Smooth muscle cell (in vitro differentiated cells): ENCODE measurements at regions not wholly inside any gene's neighbourhood (a gene's known extent, or its start where the extent isn't known, plus 50 kb on each side); places are given as distances from the start of the nearest gene placed in this dataset.

Experiments used
- DNase-seq: peaks from one replicate; lab custom pipeline; 2025; ENCODE audit not compliant: unreplicated experiment; lab: John Stamatoyannopoulos, UW
- H2AFZ ChIP-seq: fragments of 200-600 bp; sonication (generic); 2 replicates; pipeline ENCODE4 v1.6.0; 2016; ENCODE audit warnings: antibody characterized with exemption, low read depth, mild to moderate bottlenecking
- H3F3A ChIP-seq: fragments of 200-600 bp; sonication (generic); 2 replicates; pipeline ENCODE4 v1.6.0; 2017; ENCODE audit warnings: antibody characterized with exemption, low read depth
- H3K27ac ChIP-seq: fragments of 200-600 bp; sonication (generic); 2 replicates; pipeline ENCODE4 v1.5.1; 2016; ENCODE audit warnings: low read depth, mild to moderate bottlenecking
- H3K27me3 ChIP-seq: fragments of 200-600 bp; sonication (generic); 2 replicates; pipeline ENCODE4 v1.6.1; 2016; ENCODE audit warnings: low read depth, mild to moderate bottlenecking
- H3K36me3 ChIP-seq: fragments of 200-600 bp; sonication (generic); 2 replicates; pipeline ENCODE4 v1.5.1; 2016; ENCODE audit warnings: low read depth
- H3K4me1 ChIP-seq: fragments of 200-600 bp; sonication (generic); 2 replicates; pipeline ENCODE4 v1.5.1; 2016; ENCODE audit warnings: low read depth
- H3K4me2 ChIP-seq: fragments of 200-600 bp; sonication (generic); 2 replicates; pipeline ENCODE4 v1.6.0; 2016; ENCODE audit warnings: mild to moderate bottlenecking
- H3K4me3 ChIP-seq: fragments of 200-600 bp; sonication (generic); 2 replicates; pipeline ENCODE4 v1.5.1; 2016; ENCODE audit warnings: mild to moderate bottlenecking
- H3K79me2 ChIP-seq: fragments of 200-600 bp; sonication (generic); 2 replicates; pipeline ENCODE4 v1.6.0; 2016; ENCODE audit warnings: low read depth, mild to moderate bottlenecking
- H3K9ac ChIP-seq: fragments of 200-600 bp; sonication (generic); 2 replicates; pipeline ENCODE4 v1.6.0; 2016; ENCODE audit warnings: low read depth
- H3K9me3 ChIP-seq: fragments of 200-600 bp; sonication (generic); replicated peaks from 2 replicates; pipeline ENCODE4 v1.5.1; 2016; ENCODE audit warnings: low read depth
- H4K20me1 ChIP-seq: fragments of 200-600 bp; sonication (generic); 2 replicates; pipeline ENCODE4 v1.6.0; 2016; ENCODE audit warnings: low read depth
- CTCF ChIP-seq: fragments of 200-600 bp; sonication (generic); IDR thresholded peaks from 2 replicates; pipeline ENCODE4 v1.5.1; 2017; ENCODE audit warnings: borderline replicate concordance, mild to moderate bottlenecking, antibody characterized with exemption; ENCODE audit not compliant: insufficient read depth, poor library complexity, severe bottlenecking
- WGBS: methylation state at CpG from one replicate; pipeline ENCODE4 v1.1.7; 2016; ENCODE audit warnings: low lambda C conversion rate; 5-methylcytosine and 5-hydroxymethylcytosine counted together

DNA sequence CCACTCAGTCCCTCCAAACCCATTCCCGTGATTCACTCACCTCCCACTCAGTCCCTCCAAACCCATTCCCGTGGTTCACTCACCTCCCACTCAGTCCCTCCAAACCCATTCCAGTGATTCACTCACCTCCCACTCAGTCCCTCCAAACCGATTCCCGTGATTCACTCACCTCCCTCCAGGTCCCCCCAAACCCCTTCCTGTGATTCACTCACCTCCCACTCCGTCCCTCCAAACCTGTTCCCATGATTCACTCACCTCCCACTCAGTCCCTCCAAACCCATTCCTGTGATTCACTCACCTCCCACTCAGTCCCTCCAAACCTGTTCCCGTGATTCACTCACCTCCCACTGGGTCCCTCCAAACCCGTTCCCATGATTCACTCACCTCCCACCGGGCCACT, 639.6 kb downstream of the BRD1 start:
- WGBS: 78% methylated on average over 8 of the region's 8 CpGs
- H3K4me2 ChIP-seq: no peak overlapping the region
- H3K4me1 ChIP-seq: no peaks in the 10 kb centered on the region
- H3K4me3 ChIP-seq: no peak overlapping the region
- no peak overlapping the region for H3K27ac ChIP-seq
- no peaks in the 10 kb centered on the region for H4K20me1 ChIP-seq
- peaks cover 3% of the 10 kb centered on the region for H3F3A ChIP-seq
- H2AFZ ChIP-seq: no peak overlapping the region
- no peak overlapping the region for H3K9ac ChIP-seq
- H3K36me3 ChIP-seq: no peaks in the 10 kb centered on the region
- TF ChIP-seq CTCF: no peak
- no peaks in the 10 kb centered on the region for H3K27me3 ChIP-seq
- no peaks in the 10 kb centered on the region for H3K9me3 ChIP-seq
- DNase-seq: no peak
- H3K79me2 ChIP-seq: no peaks in the 10 kb centered on the region

GRCh38 chr22:49186762-49187161, 640.9 kb downstream of the BRD1 start:
- Histone ChIP-seq H3F3A (peaks cover 3% of the 10 kb centered on the region), H3K79me2 (no peaks in the 10 kb centered on the region), H3K4me3 (no peak overlapping the region), H3K9ac (no peak overlapping the region), H3K27ac (no peak overlapping the region), H3K4me2 (no peak overlapping the region), H3K9me3 (no peaks in the 10 kb centered on the region), H3K27me3 (no peaks in the 10 kb centered on the region), H3K36me3 (no peaks in the 10 kb centered on the region), H4K20me1 (no peaks in the 10 kb centered on the region), H2AFZ (no peak overlapping the region), H3K4me1 (no peaks in the 10 kb centered on the region)
- 85% methylated on average over 12 of the region's 12 CpGs for WGBS
- no peak for TF ChIP-seq CTCF
- no peak for DNase-seq

- Histone ChIP-seq H3F3A (peaks cover 3% of the 10 kb centered on the region), H3K9ac (no peak overlapping the region), H2AFZ (no peak overlapping the region), H3K4me2 (no peak overlapping the region), H3K36me3 (no peaks in the 10 kb centered on the region), H4K20me1 (no peaks in the 10 kb centered on the region), H3K4me3 (no peak overlapping the region), H3K27ac (no peak overlapping the region), H3K79me2 (no peaks in the 10 kb centered on the region), H3K4me1 (no peaks in the 10 kb centered on the region), H3K9me3 (no peaks in the 10 kb centered on the region), H3K27me3 (no peaks in the 10 kb centered on the region)
- no peak for DNase-seq
- 100% methylated on average over 1 of the region's 1 CpG for WGBS
- no peak for TF ChIP-seq CTCF
Observed at GRCh38 chr22:49186293-49186692, 641.4 kb downstream of the BRD1 start.

DNA sequence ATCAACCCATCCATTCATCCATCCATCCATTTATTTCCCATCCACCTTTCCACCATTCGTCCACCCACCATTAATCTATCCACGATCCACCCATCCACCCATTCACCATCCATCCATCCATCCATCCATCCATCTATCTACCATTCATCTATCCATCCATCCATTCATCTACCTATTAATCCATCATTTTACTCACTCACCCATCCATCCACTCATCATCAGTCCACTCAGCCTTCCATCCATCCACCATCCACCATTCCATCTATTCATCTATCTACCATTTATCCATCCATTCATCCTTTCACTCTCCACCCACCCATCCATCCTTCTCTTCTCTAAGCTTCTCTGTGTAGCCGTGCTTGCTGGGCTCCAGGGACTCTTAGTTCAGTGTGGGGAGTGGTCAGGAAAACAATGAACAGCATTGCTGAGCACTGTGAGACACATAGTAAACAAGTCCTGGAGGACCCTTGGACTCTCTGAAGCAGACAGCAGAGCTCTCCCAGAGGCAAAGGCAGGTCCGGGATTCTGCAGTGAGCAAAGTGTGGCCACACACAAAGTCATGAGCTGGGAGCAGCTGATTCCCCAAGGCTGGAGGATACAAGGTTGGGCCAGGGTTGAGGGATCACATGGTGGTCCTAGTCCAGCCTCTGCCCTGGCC, 642.2 kb downstream of the BRD1 start:
- no peak overlapping the region for H3K9ac ChIP-seq
- no peak overlapping the region for H2AFZ ChIP-seq
- no peaks in the 10 kb centered on the region for H3K27me3 ChIP-seq
- H3K4me3 ChIP-seq: no peak overlapping the region
- no peaks in the 10 kb centered on the region for H3K9me3 ChIP-seq
- H3K36me3 ChIP-seq: no peaks in the 10 kb centered on the region
- H3F3A ChIP-seq: peaks cover 3% of the 10 kb centered on the region
- no peak overlapping the region for H3K27ac ChIP-seq
- H3K4me2 ChIP-seq: no peak overlapping the region
- no peak for TF ChIP-seq CTCF
- no peak for DNase-seq
- no peaks in the 10 kb centered on the region for H4K20me1 ChIP-seq
- 87% methylated on average over 4 of the region's 4 CpGs for WGBS
- H3K79me2 ChIP-seq: no peaks in the 10 kb centered on the region
- H3K4me1 ChIP-seq: no peaks in the 10 kb centered on the region
